PC-3 (cell line): ENCODE measurements at regions not wholly inside any gene's neighbourhood (a gene's known extent, or its start where the extent isn't known, plus 50 kb on each side); places are given as distances from the start of the nearest gene placed in this dataset.

Source experiments
- ATAC-seq: fragments of 200-7000 bp; cut with Tn5 transposase; 2 replicates; pipeline ENCODE4 v1.9.1; 2020; ENCODE audit warnings: mild to moderate bottlenecking, moderate library complexity
- BruUV-seq: library from RNA; stranded (reverse); fragments of 400-500 nt; replicated peaks from 2 replicates; lab custom pipeline; 2021; lab: Mats Ljungman, UMichigan
- CTCF ChIA-PET: fragments of 300-600 bp; sonication (Branson Sonifier 250); formaldehyde crosslinking; loops from one replicate; lab custom pipeline; 2022; ENCODE audit warnings: antibody characterized with exemption; lab: Charles Lee
- POLR2A ChIA-PET: fragments of 300-600 bp; sonication (Branson Sonifier 250); formaldehyde crosslinking; loops from one replicate; lab custom pipeline; 2022; ENCODE audit warnings: antibody characterized with exemption; ENCODE audit not compliant: unreplicated experiment; lab: Charles Lee
- DNase-seq: peaks from one replicate; pipeline ENCODE4 v3.0.0-alpha.2; 2015
- H2AFZ ChIP-seq: fragments of 300-600 bp; sonication (generic); 2 replicates; pipeline ENCODE4 v1.6.0; 2016; ENCODE audit warnings: antibody characterized with exemption, low read length
- H3F3A ChIP-seq: fragments of 300-600 bp; sonication (generic); one replicate; pipeline ENCODE4 v1.6.0; 2017; ENCODE audit warnings: antibody characterized with exemption, low read length, control low read depth, mild to moderate bottlenecking; ENCODE audit not compliant: unreplicated experiment
- H3K27ac ChIP-seq: fragments of 300-600 bp; sonication (generic); 2 replicates; pipeline ENCODE4 v1.5.1; 2016; ENCODE audit warnings: mild to moderate bottlenecking, low read length
- H3K27me3 ChIP-seq: fragments of 300-600 bp; sonication (generic); 2 replicates; pipeline ENCODE4 v1.6.1; 2016; ENCODE audit warnings: low read length, mixed read lengths
- H3K36me3 ChIP-seq: fragments of 300-600 bp; sonication (generic); 2 replicates; pipeline ENCODE4 v1.6.1; 2016; ENCODE audit warnings: low read depth, mixed run types, low read length, mixed read lengths
- H3K4me1 ChIP-seq: fragments of 300-600 bp; sonication (generic); 2 replicates; pipeline ENCODE4 v1.5.1; 2016; ENCODE audit warnings: low read length; ENCODE audit not compliant: insufficient read depth
- H3K4me2 ChIP-seq: fragments of 300-600 bp; sonication (generic); 2 replicates; pipeline ENCODE4 v1.6.0; 2016; ENCODE audit warnings: low read length
- H3K4me3 ChIP-seq: fragments of 300-600 bp; sonication (generic); 2 replicates; pipeline ENCODE4 v1.5.1; 2016; ENCODE audit warnings: mild to moderate bottlenecking, low read length, mixed read lengths
- H3K79me2 ChIP-seq: fragments of 300-600 bp; sonication (generic); 2 replicates; pipeline ENCODE4 v1.6.1; 2017; ENCODE audit warnings: low read length, mixed read lengths
- H3K9ac ChIP-seq: fragments of 300-600 bp; sonication (generic); 2 replicates; pipeline ENCODE4 v1.6.0; 2016; ENCODE audit warnings: mild to moderate bottlenecking, low read length
- H3K9me2 ChIP-seq: fragments of 300-600 bp; sonication (generic); replicated peaks from 2 replicates; pipeline ENCODE4 v1.6.1; 2016; ENCODE audit warnings: mixed run types, low read length, mixed read lengths
- H3K9me3 ChIP-seq: fragments of 300-600 bp; sonication (generic); 2 replicates; pipeline ENCODE4 v1.6.1; 2016; ENCODE audit warnings: low read length, mixed read lengths
- H4K20me1 ChIP-seq: fragments of 300-600 bp; sonication (generic); 2 replicates; pipeline ENCODE4 v1.6.1; 2016; ENCODE audit warnings: low read length, mixed read lengths
- EZH2 ChIP-seq: fragments of 300-600 bp; sonication (generic); IDR thresholded peaks from one replicate; pipeline ENCODE4 v1.6.1; 2017; ENCODE audit warnings: antibody characterized with exemption, mild to moderate bottlenecking, low read length; ENCODE audit not compliant: unreplicated experiment
- EZH2phosphoT487 ChIP-seq: fragments of 300-600 bp; sonication (generic); IDR thresholded peaks from 2 replicates; pipeline ENCODE4 v1.6.1; 2018; ENCODE audit warnings: mild to moderate bottlenecking, antibody characterized with exemption, low read length, borderline replicate concordance
- intact Hi-C: fragments of 100-400 bp; cut with micrococcal nuclease; formaldehyde crosslinking; loops from 2 replicates; pipeline ENCODE4 v1.9.0; 2023
- TF ChIP-seq, protein P1 (sequence below): fragments of 300-600 bp; sonication (generic); conservative IDR thresholded peaks from 2 replicates; pipeline ENCODE4 v1.5.1; 2017; ENCODE audit warnings: antibody characterized with exemption, low read depth, mild to moderate bottlenecking, low read length

DNA sequence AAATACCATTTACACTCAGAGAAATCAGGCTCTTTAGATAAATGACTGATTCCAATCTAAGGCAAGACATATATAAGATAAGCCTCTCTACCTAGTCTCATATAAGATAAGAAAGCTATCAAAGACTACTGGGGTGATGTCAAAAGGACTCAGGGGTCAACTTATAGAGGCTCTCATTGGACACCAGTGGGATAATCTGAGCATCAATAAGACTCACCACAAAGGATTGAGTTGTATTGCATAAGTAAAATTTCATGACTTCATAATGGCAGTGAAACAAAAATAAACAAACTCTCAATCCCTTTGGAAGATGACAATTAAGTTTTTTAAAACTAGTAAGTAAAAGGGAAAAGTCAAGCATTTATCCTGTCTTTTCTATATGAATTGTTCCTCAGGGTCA lies 317.8 kb downstream of the SHQ1 start:
- Histone ChIP-seq H3F3A (no peaks in the 10 kb centered on the region), H3K9me2 (no peaks in the 10 kb centered on the region), H3K9ac (no peak overlapping the region), H3K79me2 (no peaks in the 10 kb centered on the region), H3K4me3 (no peak overlapping the region), H2AFZ (no peak overlapping the region), H3K4me1 (no peaks in the 10 kb centered on the region), H3K27me3 (no peaks in the 10 kb centered on the region), H3K9me3 (no peaks in the 10 kb centered on the region), H3K27ac (no peak overlapping the region), H3K36me3 (no peaks in the 10 kb centered on the region), H4K20me1 (no peaks in the 10 kb centered on the region), H3K4me2 (no peak overlapping the region)
- TF ChIP-seq, protein P1, sequence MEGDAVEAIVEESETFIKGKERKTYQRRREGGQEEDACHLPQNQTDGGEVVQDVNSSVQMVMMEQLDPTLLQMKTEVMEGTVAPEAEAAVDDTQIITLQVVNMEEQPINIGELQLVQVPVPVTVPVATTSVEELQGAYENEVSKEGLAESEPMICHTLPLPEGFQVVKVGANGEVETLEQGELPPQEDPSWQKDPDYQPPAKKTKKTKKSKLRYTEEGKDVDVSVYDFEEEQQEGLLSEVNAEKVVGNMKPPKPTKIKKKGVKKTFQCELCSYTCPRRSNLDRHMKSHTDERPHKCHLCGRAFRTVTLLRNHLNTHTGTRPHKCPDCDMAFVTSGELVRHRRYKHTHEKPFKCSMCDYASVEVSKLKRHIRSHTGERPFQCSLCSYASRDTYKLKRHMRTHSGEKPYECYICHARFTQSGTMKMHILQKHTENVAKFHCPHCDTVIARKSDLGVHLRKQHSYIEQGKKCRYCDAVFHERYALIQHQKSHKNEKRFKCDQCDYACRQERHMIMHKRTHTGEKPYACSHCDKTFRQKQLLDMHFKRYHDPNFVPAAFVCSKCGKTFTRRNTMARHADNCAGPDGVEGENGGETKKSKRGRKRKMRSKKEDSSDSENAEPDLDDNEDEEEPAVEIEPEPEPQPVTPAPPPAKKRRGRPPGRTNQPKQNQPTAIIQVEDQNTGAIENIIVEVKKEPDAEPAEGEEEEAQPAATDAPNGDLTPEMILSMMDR = no peak
- no peak for TF ChIP-seq EZH2
- TF ChIP-seq EZH2phosphoT487 = no peak
- ATAC-seq (no peak), DNase-seq (no peak)
- POLR2A ChIA-PET = no interaction called here
- CTCF ChIA-PET = no interaction called here
- no TSS peak for BruUV-seq
- intact Hi-C loops = no loop called here

DNA sequence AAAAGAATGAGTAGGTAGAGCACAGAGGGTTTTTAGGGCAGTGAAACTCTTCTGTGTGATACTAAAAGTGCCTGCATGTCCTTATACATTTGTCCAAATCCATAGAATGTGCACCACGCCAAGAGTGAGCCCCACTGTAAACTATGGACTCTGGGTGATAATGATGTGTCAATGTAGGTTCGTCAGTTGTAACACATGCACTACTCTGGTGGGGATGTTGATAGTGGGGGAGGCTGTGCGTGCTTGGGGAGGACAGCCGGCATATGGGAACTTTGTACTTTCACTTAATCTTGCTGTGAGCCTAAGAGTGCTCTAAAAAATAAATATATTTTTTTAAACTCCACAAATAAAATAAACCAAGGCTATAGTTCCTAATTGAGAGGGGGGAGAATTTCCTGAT lies 319.2 kb downstream of the SHQ1 start:
- H3K4me3 ChIP-seq = no peak overlapping the region
- ATAC-seq = no peak
- no peaks in the 10 kb centered on the region for H4K20me1 ChIP-seq
- no peaks in the 10 kb centered on the region for H3K9me2 ChIP-seq
- H3K9me3 ChIP-seq = no peaks in the 10 kb centered on the region
- H3F3A ChIP-seq = no peaks in the 10 kb centered on the region
- no peaks in the 10 kb centered on the region for H3K79me2 ChIP-seq
- H3K9ac ChIP-seq = no peak overlapping the region
- POLR2A ChIA-PET = no interaction called here
- TF ChIP-seq, protein P1 = no peak
- TF ChIP-seq EZH2phosphoT487 = no peak
- TF ChIP-seq EZH2 = no peak
- H3K36me3 ChIP-seq = no peaks in the 10 kb centered on the region
- H3K4me2 ChIP-seq = no peak overlapping the region
- DNase-seq = no peak
- H3K4me1 ChIP-seq = peaks cover 2% of the 10 kb centered on the region
- no peak overlapping the region for H3K27ac ChIP-seq
- no peak overlapping the region for H2AFZ ChIP-seq
- BruUV-seq = no TSS peak
- H3K27me3 ChIP-seq = no peaks in the 10 kb centered on the region
- intact Hi-C loops = no loop called here
- CTCF ChIA-PET = no interaction called here

DNA sequence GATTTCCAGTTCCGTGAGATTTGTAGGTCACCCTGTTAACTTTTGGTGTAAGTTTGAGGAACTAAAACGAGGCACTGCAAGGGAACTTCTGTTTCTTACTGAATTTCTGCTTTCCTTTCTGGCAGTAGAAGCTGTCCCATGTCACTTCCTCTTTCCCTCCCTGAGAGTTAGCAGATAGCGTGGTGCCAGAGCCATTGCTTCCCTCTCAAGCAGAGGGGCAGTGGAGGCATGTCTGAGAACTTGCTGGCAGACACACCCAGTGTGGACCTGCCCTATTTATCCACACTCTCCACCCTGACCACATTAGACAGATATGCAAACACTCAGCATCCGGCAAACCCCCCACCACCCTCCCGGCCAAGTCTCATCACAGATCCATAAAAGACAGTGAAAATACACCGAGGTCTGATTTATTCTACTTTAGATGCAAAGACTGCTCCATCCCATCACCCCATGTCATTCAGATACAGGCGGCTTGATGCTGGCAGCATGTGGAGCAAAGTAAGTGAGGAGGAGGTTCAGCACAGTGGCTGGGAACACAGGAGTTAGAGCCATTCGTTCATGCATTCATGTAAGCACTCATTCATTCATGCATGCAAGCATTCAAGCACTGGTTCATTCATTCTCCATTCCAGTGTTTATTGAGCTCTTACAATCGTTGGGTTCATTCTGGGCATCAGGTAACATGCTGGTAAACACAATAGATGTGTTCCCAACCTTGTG lies 324.7 kb downstream of the SHQ1 start:
- Histone ChIP-seq H3K27ac (peak overlapping the region; percentile 57), H3K9me2 (no peaks in the 10 kb centered on the region), H3K4me3 (peak overlapping the region; percentile 11; the same call in 1 of the 2 replicates), H3K9me3 (no peaks in the 10 kb centered on the region), H3K79me2 (no peaks in the 10 kb centered on the region), H3F3A (no peaks in the 10 kb centered on the region), H3K4me1 (peaks cover 44% of the 10 kb centered on the region), H3K27me3 (no peaks in the 10 kb centered on the region), H3K9ac (no peak overlapping the region), H4K20me1 (no peaks in the 10 kb centered on the region), H2AFZ (peak overlapping the region; percentile 47), H3K36me3 (no peaks in the 10 kb centered on the region), H3K4me2 (peak overlapping the region; percentile 64)
- intact Hi-C loops = loop anchor here (2.0 to 5.0 kb wide), 3 partner anchors 76 to 299 kb away; partner anchors contain the start of gene RYBP
- ATAC-seq (peak; percentile 84), DNase-seq (peak; percentile 66)
- ChIA-PET CTCF (no interaction called here), POLR2A (no interaction called here)
- TF ChIP-seq EZH2phosphoT487 = no peak
- TF ChIP-seq, protein P1 = no peak
- TF ChIP-seq EZH2 = no peak
- BruUV-seq = no TSS peak
